Mammary epithelial cell (primary cell): ENCODE measurements at regions not wholly inside any gene's neighbourhood (a gene's known extent, or its start where the extent isn't known, plus 50 kb on each side); places are given as distances from the start of the nearest gene placed in this dataset.

Experiments
- EZH2 ChIP-seq: IDR thresholded peaks from 2 replicates; pipeline ENCODE4 v1.6.1; 2012; ENCODE audit warnings: low read length, inconsistent platforms, borderline replicate concordance
- TF ChIP-seq, protein P1 (sequence below), 2 donors: IDR thresholded peaks in 1 of 2; conservative IDR thresholded peaks in 1 of 2; 2 replicates each; pipeline ENCODE4 v1.5.1; 2011 to 2012; ENCODE audit warnings: inconsistent platforms in 2 of 2, low read length in 2 of 2, mild to moderate bottlenecking in 2 of 2, control low read depth in 1 of 2, low read depth in 1 of 2; ENCODE audit not compliant: insufficient read depth in 1 of 2; ENCODE audit errors: extremely low read depth in 1 of 2

GRCh38 chr6:134523903-134524650, 206.2 kb upstream of the SGK1 start:
- TF ChIP-seq, protein P1, sequence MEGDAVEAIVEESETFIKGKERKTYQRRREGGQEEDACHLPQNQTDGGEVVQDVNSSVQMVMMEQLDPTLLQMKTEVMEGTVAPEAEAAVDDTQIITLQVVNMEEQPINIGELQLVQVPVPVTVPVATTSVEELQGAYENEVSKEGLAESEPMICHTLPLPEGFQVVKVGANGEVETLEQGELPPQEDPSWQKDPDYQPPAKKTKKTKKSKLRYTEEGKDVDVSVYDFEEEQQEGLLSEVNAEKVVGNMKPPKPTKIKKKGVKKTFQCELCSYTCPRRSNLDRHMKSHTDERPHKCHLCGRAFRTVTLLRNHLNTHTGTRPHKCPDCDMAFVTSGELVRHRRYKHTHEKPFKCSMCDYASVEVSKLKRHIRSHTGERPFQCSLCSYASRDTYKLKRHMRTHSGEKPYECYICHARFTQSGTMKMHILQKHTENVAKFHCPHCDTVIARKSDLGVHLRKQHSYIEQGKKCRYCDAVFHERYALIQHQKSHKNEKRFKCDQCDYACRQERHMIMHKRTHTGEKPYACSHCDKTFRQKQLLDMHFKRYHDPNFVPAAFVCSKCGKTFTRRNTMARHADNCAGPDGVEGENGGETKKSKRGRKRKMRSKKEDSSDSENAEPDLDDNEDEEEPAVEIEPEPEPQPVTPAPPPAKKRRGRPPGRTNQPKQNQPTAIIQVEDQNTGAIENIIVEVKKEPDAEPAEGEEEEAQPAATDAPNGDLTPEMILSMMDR (conservative IDR thresholded peaks at IDR 0.05 in 1 of 2, IDR thresholded peaks at IDR 0.05 in 1 of 2; ENCODE audit: extremely low read depth in 1 of 2, insufficient read depth in 1 of 2, low read depth in 1 of 2, low read length in 2 of 2): no peak
- TF ChIP-seq EZH2: no peak
